ENCODE measurements at regions not wholly inside any gene's neighbourhood (a gene's known extent, or its start where the extent isn't known, plus 50 kb on each side); places are given as distances from the start of the nearest gene placed in this dataset.

- H3K9ac ChIP-seq (ENCODE audit: low read length): no peak overlapping the region
Measured at GRCh38 chr5:165996201-165996875, 2295.1 kb upstream of the WWC1 start.

GRCh38 chr5:165999693-166000320, 2291.6 kb upstream of the WWC1 start:
- Histone ChIP-seq H3F3A (ENCODE audit: insufficient read depth, low read length, poor library complexity, severe bottlenecking) (no peaks in the 10 kb centered on the region), H3K79me2 (replicated peaks; ENCODE audit: insufficient read depth, low read length) (no peaks in the 10 kb centered on the region), H3K9me3 (ENCODE audit: low read length) (no peaks in the 10 kb centered on the region), H3K9me2 (ENCODE audit: insufficient read depth, low read length) (no peaks in the 10 kb centered on the region), H2AFZ (ENCODE audit: low read depth, low read length) (no peak overlapping the region), H4K20me1 (ENCODE audit: insufficient read depth) (no peaks in the 10 kb centered on the region), H3K27me3 (ENCODE audit: insufficient read depth, low read depth, low read length) (no peaks in the 10 kb centered on the region), H3K9ac (ENCODE audit: low read length) (no peak overlapping the region), H3K27ac (ENCODE audit: low read length) (no peak overlapping the region), H3K4me2 (ENCODE audit: low read length) (no peak overlapping the region), H3K4me3 (ENCODE audit: low read length) (no peak overlapping the region), H3K36me3 (ENCODE audit: insufficient read depth, low read length) (no peaks in the 10 kb centered on the region)
- TF ChIP-seq MXI1 (conservative IDR thresholded peaks at IDR 0.05; ENCODE audit: poor library complexity, severe bottlenecking) (no peak), SMC3 (conservative IDR thresholded peaks at IDR 0.05; ENCODE audit: poor library complexity) (no peak), EP300 (conservative IDR thresholded peaks at IDR 0.05; ENCODE audit: poor library complexity, severe bottlenecking) (no peak), TAF1 (IDR thresholded peaks at IDR 0.05; ENCODE audit: low read depth) (no peak), EZH2 (IDR thresholded peaks at IDR 0.05; ENCODE audit: borderline replicate concordance, insufficient read depth, low read length, poor library complexity, severe bottlenecking) (no peak), POLR2AphosphoS5 (IDR thresholded peaks at IDR 0.05) (no peak), RAD21 (conservative IDR thresholded peaks at IDR 0.05) (no peak)
- TF ChIP-seq, protein P1, sequence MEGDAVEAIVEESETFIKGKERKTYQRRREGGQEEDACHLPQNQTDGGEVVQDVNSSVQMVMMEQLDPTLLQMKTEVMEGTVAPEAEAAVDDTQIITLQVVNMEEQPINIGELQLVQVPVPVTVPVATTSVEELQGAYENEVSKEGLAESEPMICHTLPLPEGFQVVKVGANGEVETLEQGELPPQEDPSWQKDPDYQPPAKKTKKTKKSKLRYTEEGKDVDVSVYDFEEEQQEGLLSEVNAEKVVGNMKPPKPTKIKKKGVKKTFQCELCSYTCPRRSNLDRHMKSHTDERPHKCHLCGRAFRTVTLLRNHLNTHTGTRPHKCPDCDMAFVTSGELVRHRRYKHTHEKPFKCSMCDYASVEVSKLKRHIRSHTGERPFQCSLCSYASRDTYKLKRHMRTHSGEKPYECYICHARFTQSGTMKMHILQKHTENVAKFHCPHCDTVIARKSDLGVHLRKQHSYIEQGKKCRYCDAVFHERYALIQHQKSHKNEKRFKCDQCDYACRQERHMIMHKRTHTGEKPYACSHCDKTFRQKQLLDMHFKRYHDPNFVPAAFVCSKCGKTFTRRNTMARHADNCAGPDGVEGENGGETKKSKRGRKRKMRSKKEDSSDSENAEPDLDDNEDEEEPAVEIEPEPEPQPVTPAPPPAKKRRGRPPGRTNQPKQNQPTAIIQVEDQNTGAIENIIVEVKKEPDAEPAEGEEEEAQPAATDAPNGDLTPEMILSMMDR (IDR thresholded peaks at IDR 0.05; ENCODE audit: poor library complexity, severe bottlenecking): no peak
- TF ChIP-seq, protein P2, sequence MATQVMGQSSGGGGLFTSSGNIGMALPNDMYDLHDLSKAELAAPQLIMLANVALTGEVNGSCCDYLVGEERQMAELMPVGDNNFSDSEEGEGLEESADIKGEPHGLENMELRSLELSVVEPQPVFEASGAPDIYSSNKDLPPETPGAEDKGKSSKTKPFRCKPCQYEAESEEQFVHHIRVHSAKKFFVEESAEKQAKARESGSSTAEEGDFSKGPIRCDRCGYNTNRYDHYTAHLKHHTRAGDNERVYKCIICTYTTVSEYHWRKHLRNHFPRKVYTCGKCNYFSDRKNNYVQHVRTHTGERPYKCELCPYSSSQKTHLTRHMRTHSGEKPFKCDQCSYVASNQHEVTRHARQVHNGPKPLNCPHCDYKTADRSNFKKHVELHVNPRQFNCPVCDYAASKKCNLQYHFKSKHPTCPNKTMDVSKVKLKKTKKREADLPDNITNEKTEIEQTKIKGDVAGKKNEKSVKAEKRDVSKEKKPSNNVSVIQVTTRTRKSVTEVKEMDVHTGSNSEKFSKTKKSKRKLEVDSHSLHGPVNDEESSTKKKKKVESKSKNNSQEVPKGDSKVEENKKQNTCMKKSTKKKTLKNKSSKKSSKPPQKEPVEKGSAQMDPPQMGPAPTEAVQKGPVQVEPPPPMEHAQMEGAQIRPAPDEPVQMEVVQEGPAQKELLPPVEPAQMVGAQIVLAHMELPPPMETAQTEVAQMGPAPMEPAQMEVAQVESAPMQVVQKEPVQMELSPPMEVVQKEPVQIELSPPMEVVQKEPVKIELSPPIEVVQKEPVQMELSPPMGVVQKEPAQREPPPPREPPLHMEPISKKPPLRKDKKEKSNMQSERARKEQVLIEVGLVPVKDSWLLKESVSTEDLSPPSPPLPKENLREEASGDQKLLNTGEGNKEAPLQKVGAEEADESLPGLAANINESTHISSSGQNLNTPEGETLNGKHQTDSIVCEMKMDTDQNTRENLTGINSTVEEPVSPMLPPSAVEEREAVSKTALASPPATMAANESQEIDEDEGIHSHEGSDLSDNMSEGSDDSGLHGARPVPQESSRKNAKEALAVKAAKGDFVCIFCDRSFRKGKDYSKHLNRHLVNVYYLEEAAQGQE (IDR thresholded peaks at IDR 0.05; ENCODE audit: borderline replicate concordance): no peak

More at GRCh38 chr5:165996201-165996875, 2295.1 kb upstream of the WWC1 start:
- no peaks in the 10 kb centered on the region for H3K9me2 ChIP-seq (ENCODE audit: insufficient read depth, low read length)
- H3K27me3 ChIP-seq (ENCODE audit: insufficient read depth, low read depth, low read length): no peaks in the 10 kb centered on the region
- H3K4me2 ChIP-seq (ENCODE audit: low read length): no peak overlapping the region
- H4K20me1 ChIP-seq (ENCODE audit: insufficient read depth): no peaks in the 10 kb centered on the region
- no peaks in the 10 kb centered on the region for H3K36me3 ChIP-seq (ENCODE audit: insufficient read depth, low read length)
- H3K4me3 ChIP-seq (ENCODE audit: low read length): no peak overlapping the region
- no peak overlapping the region for H3K27ac ChIP-seq (ENCODE audit: low read length)
- H3F3A ChIP-seq (ENCODE audit: insufficient read depth, low read length, poor library complexity, severe bottlenecking): no peaks in the 10 kb centered on the region
- no peaks in the 10 kb centered on the region for H3K79me2 ChIP-seq (replicated peaks; ENCODE audit: insufficient read depth, low read length)
- TF ChIP-seq, protein P1 (IDR thresholded peaks at IDR 0.05; ENCODE audit: poor library complexity, severe bottlenecking): no peak
- TF ChIP-seq RAD21 (conservative IDR thresholded peaks at IDR 0.05): no peak
- H3K9me3 ChIP-seq (ENCODE audit: low read length): no peaks in the 10 kb centered on the region
- no peak overlapping the region for H2AFZ ChIP-seq (ENCODE audit: low read depth, low read length)
